T follicular helper cell (primary cell): ENCODE measurements at regions not wholly inside any gene's neighbourhood (a gene's known extent, or its start where the extent isn't known, plus 50 kb on each side); places are given as distances from the start of the nearest gene placed in this dataset.

Experiments
- DNase-seq: peaks from one replicate; pipeline ENCODE4 v3.0.0-alpha.2; 2020; ENCODE audit warnings: low read depth

- DNase-seq: no peak
These were observed 337.4 kb downstream of the LPIN1 start for GRCh38 chr2:12083713-12084419.

- no peak for DNase-seq
These were observed 340.7 kb downstream of the LPIN1 start for GRCh38 chr2:12087175-12087574.

GRCh38 chr2:12087671-12088380 is 341.4 kb downstream of the LPIN1 start:
- no peak for DNase-seq

- no peak for DNase-seq
These were observed 342.6 kb downstream of the LPIN1 start for GRCh38 chr2:12089001-12089400.

- no peak for DNase-seq
These were observed 343.1 kb downstream of the LPIN1 start for GRCh38 chr2:12089496-12089895.

GRCh38 chr2:12090072-12090471 is 343.6 kb downstream of the LPIN1 start:
- DNase-seq: no peak

- DNase-seq: no peak
These were observed 344.2 kb downstream of the LPIN1 start for GRCh38 chr2:12090590-12090989.

GRCh38 chr2:12091201-12091806 is 344.9 kb downstream of the LPIN1 start:
- DNase-seq: no peak

GRCh38 chr2:12094134-12094533 is 347.7 kb downstream of the LPIN1 start:
- DNase-seq: no peak

- DNase-seq: no peak
These were observed 349.8 kb downstream of the LPIN1 start for GRCh38 chr2:12096051-12096787.

GRCh38 chr2:12096788-12097449 is 350.5 kb downstream of the LPIN1 start:
- no peak for DNase-seq

GRCh38 chr2:12097859-12098258 is 351.4 kb downstream of the LPIN1 start:
- no peak for DNase-seq

GRCh38 chr2:12099374-12099773 is 352.9 kb downstream of the LPIN1 start:
- no peak for DNase-seq

GRCh38 chr2:12102679-12103078 is 356.2 kb downstream of the LPIN1 start:
- DNase-seq: no peak

GRCh38 chr2:12105180-12105579 is 358.7 kb downstream of the LPIN1 start:
- no peak for DNase-seq

GRCh38 chr2:12106440-12107080 is 360.1 kb downstream of the LPIN1 start:
- DNase-seq: no peak

- no peak for DNase-seq
These were observed 360.9 kb downstream of the LPIN1 start for GRCh38 chr2:12107321-12107720.

GRCh38 chr2:12107939-12108338 is 361.5 kb downstream of the LPIN1 start:
- DNase-seq: no peak

GRCh38 chr2:12109363-12110017 is 363.1 kb downstream of the LPIN1 start:
- no peak for DNase-seq

GRCh38 chr2:12110074-12110473 is 363.6 kb downstream of the LPIN1 start:
- no peak for DNase-seq

GRCh38 chr2:12110481-12110880 is 364.0 kb downstream of the LPIN1 start:
- DNase-seq: no peak
